Breast epithelium (tissue), 4 donors: ENCODE measurements at regions not wholly inside any gene's neighbourhood (a gene's known extent, or its start where the extent isn't known, plus 50 kb on each side); places are given as distances from the start of the nearest gene placed in this dataset.

Experiments used
- DNase-seq, 2 donors: peaks; one replicate each; pipeline ENCODE4 v3.0.0-alpha.2; 2019; ENCODE audit warnings: low spot score in 2 of 2
- H3K27ac ChIP-seq, 2 donors: fragments of 200-600 bp; sonication (generic) in 1 of 2; one replicate each; pipeline ENCODE4 v1.5.1; 2016 to 2019; ENCODE audit warnings: mild to moderate bottlenecking in 1 of 2
- H3K27me3 ChIP-seq, 2 donors: fragments of 200-600 bp; sonication (generic) in 1 of 2; one replicate each; pipeline versions ENCODE4 v1.5.1 to v1.6.0; 2017 to 2019; ENCODE audit warnings: control low read depth in 1 of 2, mild to moderate bottlenecking in 1 of 2
- H3K36me3 ChIP-seq: fragments of 200-600 bp; one replicate; pipeline ENCODE4 v1.5.1; 2019
- H3K4me1 ChIP-seq, 2 donors: fragments of 200-600 bp; sonication (generic); one replicate each; pipeline ENCODE4 v1.5.1; 2016 to 2019; ENCODE audit warnings: control low read depth in 1 of 2
- H3K4me3 ChIP-seq, 3 donors: fragments of 200-600 bp; sonication (generic); 1 replicate in 2 of 3; 2 replicates in 1 of 3; pipeline ENCODE4 v1.5.1; 2016 to 2019; ENCODE audit warnings: mild to moderate bottlenecking in 3 of 3, moderate library complexity in 2 of 3
- H3K9me3 ChIP-seq, 2 donors: fragments of 200-600 bp; sonication (generic) in 1 of 2; one replicate each; pipeline ENCODE4 v1.5.1; 2016 to 2019; ENCODE audit warnings: control low read depth in 1 of 2
- POLR2A ChIP-seq: fragments of 450-650 bp; IDR thresholded peaks from one replicate; pipeline ENCODE4 v1.6.1; 2016; ENCODE audit warnings: antibody characterized with exemption, mild to moderate bottlenecking, moderate library complexity
- POLR2AphosphoS5 ChIP-seq, 3 donors: sonication (generic); formaldehyde crosslinking; IDR thresholded peaks; one replicate each; pipeline ENCODE4 v1.6.1; 2017; ENCODE audit warnings: antibody characterized with exemption in 3 of 3
- intact Hi-C: fragments of 100-400 bp; cut with DNase I; formaldehyde crosslinking; loops from one replicate; pipeline ENCODE4 v1.15.1; 2023; ENCODE audit warnings: low total_unique reads
- TF ChIP-seq, protein P1 (sequence below), 3 donors: fragments of 450-650 bp; IDR thresholded peaks; one replicate each; pipeline ENCODE4 v1.5.1; 2016 to 2017; ENCODE audit warnings: antibody characterized with exemption in 3 of 3, mild to moderate bottlenecking in 3 of 3, moderate library complexity in 3 of 3

- no peaks in the 10 kb centered on the region for H3K9me3 ChIP-seq
- no peaks in the 10 kb centered on the region for H3K27me3 ChIP-seq
- H3K36me3 ChIP-seq, result no peaks in the 10 kb centered on the region
- H3K4me1 ChIP-seq, result no peaks in the 10 kb centered on the region
- no peak for TF ChIP-seq POLR2AphosphoS5 (IDR thresholded peaks at IDR 0.05)
- TF ChIP-seq, protein P1, sequence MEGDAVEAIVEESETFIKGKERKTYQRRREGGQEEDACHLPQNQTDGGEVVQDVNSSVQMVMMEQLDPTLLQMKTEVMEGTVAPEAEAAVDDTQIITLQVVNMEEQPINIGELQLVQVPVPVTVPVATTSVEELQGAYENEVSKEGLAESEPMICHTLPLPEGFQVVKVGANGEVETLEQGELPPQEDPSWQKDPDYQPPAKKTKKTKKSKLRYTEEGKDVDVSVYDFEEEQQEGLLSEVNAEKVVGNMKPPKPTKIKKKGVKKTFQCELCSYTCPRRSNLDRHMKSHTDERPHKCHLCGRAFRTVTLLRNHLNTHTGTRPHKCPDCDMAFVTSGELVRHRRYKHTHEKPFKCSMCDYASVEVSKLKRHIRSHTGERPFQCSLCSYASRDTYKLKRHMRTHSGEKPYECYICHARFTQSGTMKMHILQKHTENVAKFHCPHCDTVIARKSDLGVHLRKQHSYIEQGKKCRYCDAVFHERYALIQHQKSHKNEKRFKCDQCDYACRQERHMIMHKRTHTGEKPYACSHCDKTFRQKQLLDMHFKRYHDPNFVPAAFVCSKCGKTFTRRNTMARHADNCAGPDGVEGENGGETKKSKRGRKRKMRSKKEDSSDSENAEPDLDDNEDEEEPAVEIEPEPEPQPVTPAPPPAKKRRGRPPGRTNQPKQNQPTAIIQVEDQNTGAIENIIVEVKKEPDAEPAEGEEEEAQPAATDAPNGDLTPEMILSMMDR (IDR thresholded peaks at IDR 0.05), result no peak
- TF ChIP-seq POLR2A, result no peak
- H3K27ac ChIP-seq, result no peak overlapping the region
- H3K4me3 ChIP-seq, result no peak overlapping the region
- intact Hi-C loops, result no loop called here
- peak in 1 of 2 donors; percentile 50 for DNase-seq
These were observed 524.2 kb downstream of the IQCM start for GRCh38 chr4:149291463-149291862.

DNA sequence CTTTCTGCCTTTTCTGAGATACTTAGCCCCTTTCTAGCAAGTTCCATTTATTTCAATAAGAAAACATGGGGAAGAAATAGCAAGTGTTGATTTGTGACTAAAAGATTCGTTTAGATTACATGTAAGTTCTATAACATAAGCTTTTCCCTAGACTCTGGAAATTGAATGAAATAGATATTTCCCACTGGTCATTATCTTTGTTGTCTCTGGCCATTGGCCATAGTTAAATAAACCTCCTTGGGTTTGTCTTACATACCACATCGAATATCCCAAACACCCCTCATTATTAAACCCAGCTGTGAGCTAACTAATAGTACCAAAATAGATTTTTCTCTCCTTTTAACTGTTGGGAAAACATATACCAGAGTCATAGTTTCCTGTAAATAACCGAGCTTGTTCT, 534.8 kb downstream of the IQCM start:
- TF ChIP-seq POLR2AphosphoS5 (IDR thresholded peaks at IDR 0.05), result no peak
- TF ChIP-seq, protein P1 (IDR thresholded peaks at IDR 0.05), result no peak
- no peak for TF ChIP-seq POLR2A
- H3K36me3 ChIP-seq, result no peaks in the 10 kb centered on the region
- no peak for DNase-seq
- H3K4me1 ChIP-seq, result no peaks in the 10 kb centered on the region
- no peaks in the 10 kb centered on the region for H3K9me3 ChIP-seq
- H3K27me3 ChIP-seq, result no peaks in the 10 kb centered on the region
- no peak overlapping the region for H3K4me3 ChIP-seq
- no peak overlapping the region for H3K27ac ChIP-seq
- intact Hi-C loops, result no loop called here

- no peak for DNase-seq
- intact Hi-C loops, result no loop called here
- no peak overlapping the region for H3K4me3 ChIP-seq
- H3K27ac ChIP-seq, result no peak overlapping the region
- TF ChIP-seq POLR2A, result no peak
- TF ChIP-seq, protein P1 (IDR thresholded peaks at IDR 0.05), result no peak
- TF ChIP-seq POLR2AphosphoS5 (IDR thresholded peaks at IDR 0.05), result no peak
- H3K27me3 ChIP-seq, result no peaks in the 10 kb centered on the region
- peaks cover 5 to 8% of the 10 kb centered on the region in 2 donors for H3K9me3 ChIP-seq
- no peaks in the 10 kb centered on the region for H3K36me3 ChIP-seq
- H3K4me1 ChIP-seq, result no peaks in the 10 kb centered on the region
These were observed 535.9 kb downstream of the IQCM start for GRCh38 chr4:149279776-149280175.

GRCh38 chr4:149279331-149279730, 536.3 kb downstream of the IQCM start:
- TF ChIP-seq POLR2AphosphoS5 (IDR thresholded peaks at IDR 0.05) (no peak), POLR2A (no peak)
- TF ChIP-seq, protein P1 (IDR thresholded peaks at IDR 0.05), result no peak
- DNase-seq, result no peak
- Histone ChIP-seq H3K36me3 (no peaks in the 10 kb centered on the region), H3K27ac (no peak overlapping the region), H3K4me1 (no peaks in the 10 kb centered on the region), H3K4me3 (no peak overlapping the region), H3K9me3 (peaks cover 5 to 8% of the 10 kb centered on the region in 2 donors), H3K27me3 (no peaks in the 10 kb centered on the region)
- intact Hi-C loops, result no loop called here

DNA sequence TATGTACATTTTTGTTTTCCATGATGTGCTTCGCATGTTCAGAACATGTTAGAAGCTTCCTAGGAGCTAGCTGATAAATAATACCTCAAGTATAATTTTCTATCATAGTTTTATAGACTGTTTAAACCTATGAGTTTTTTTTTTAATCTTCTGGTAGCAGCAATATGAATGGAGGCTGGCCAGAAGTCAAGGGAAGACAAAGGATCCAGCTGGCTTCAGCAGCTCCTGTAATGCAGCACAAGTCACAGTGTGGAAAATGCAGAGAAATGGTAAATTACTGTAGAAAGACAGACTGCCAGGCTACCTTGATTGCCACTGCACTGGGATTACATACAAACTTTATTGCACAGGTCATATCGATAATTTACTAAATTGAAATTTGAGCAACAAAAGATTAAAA, 537.9 kb downstream of the IQCM start:
- Histone ChIP-seq H3K9me3 (peaks cover 5 to 8% of the 10 kb centered on the region in 2 donors), H3K27ac (no peak overlapping the region), H3K36me3 (no peaks in the 10 kb centered on the region), H3K27me3 (no peaks in the 10 kb centered on the region), H3K4me3 (no peak overlapping the region), H3K4me1 (no peaks in the 10 kb centered on the region)
- TF ChIP-seq POLR2A, result no peak
- TF ChIP-seq, protein P1 (IDR thresholded peaks at IDR 0.05), result no peak
- no peak for TF ChIP-seq POLR2AphosphoS5 (IDR thresholded peaks at IDR 0.05)
- intact Hi-C loops, result no loop called here
- DNase-seq, result no peak
